Loucy (cell line): ENCODE measurements at regions not wholly inside any gene's neighbourhood (a gene's known extent, or its start where the extent isn't known, plus 50 kb on each side); places are given as distances from the start of the nearest gene placed in this dataset.

Experiments
- H2AFZ ChIP-seq: fragments of 200-600 bp; sonication (generic); 2 replicates; pipeline ENCODE4 v1.6.0; 2016; ENCODE audit warnings: antibody characterized with exemption, mild to moderate bottlenecking, low read length, moderate library complexity
- H3F3A ChIP-seq: fragments of 200-600 bp; 2 replicates; pipeline ENCODE4 v1.6.0; 2016; ENCODE audit warnings: antibody characterized with exemption, low read depth, mild to moderate bottlenecking
- H3K27me3 ChIP-seq: fragments of 200-600 bp; sonication (generic); 2 replicates; pipeline ENCODE4 v1.6.1; 2014; ENCODE audit warnings: low read length, mild to moderate bottlenecking; ENCODE audit not compliant: insufficient read depth, poor library complexity, severe bottlenecking
- H3K36me3 ChIP-seq: fragments of 200-600 bp; sonication (generic); 2 replicates; pipeline ENCODE4 v1.6.1; 2016; ENCODE audit warnings: low read length; ENCODE audit not compliant: insufficient read depth
- H3K4me1 ChIP-seq: fragments of 200-600 bp; sonication (generic); 2 replicates; pipeline ENCODE4 v1.5.1; 2014; ENCODE audit warnings: low read length, mild to moderate bottlenecking; ENCODE audit not compliant: insufficient read depth, poor library complexity, severe bottlenecking
- H3K4me2 ChIP-seq: fragments of 200-600 bp; sonication (generic); 2 replicates; pipeline ENCODE4 v1.6.0; 2014; ENCODE audit warnings: antibody characterized with exemption, low read length, low read depth, mild to moderate bottlenecking; ENCODE audit not compliant: poor library complexity, severe bottlenecking
- H3K4me3 ChIP-seq: fragments of 200-600 bp; sonication (generic); 2 replicates; pipeline ENCODE4 v1.5.1; 2014; ENCODE audit warnings: low read length, mild to moderate bottlenecking, mixed read lengths; ENCODE audit not compliant: poor library complexity, severe bottlenecking
- H3K79me2 ChIP-seq: fragments of 200-600 bp; sonication (generic); 2 replicates; pipeline ENCODE4 v1.6.1; 2014; ENCODE audit warnings: low read length; ENCODE audit not compliant: insufficient read depth
- H3K9ac ChIP-seq: fragments of 200-600 bp; sonication (generic); 2 replicates; pipeline ENCODE4 v1.6.0; 2014; ENCODE audit warnings: mild to moderate bottlenecking, low read depth, low read length, moderate library complexity; ENCODE audit not compliant: poor library complexity, severe bottlenecking
- H3K9me2 ChIP-seq: fragments of 200-600 bp; sonication (generic); replicated peaks from 2 replicates; pipeline ENCODE4 v1.6.1; 2016; ENCODE audit warnings: low read depth, low read length, mixed read lengths
- H3K9me3 ChIP-seq: fragments of 200-600 bp; sonication (generic); 2 replicates; pipeline ENCODE4 v1.6.1; 2014; ENCODE audit warnings: mild to moderate bottlenecking, antibody characterized with exemption, low read length, low read depth; ENCODE audit not compliant: insufficient read depth
- H4K20me1 ChIP-seq: fragments of 200-600 bp; sonication (generic); 2 replicates; pipeline ENCODE4 v1.6.0; 2014; ENCODE audit warnings: antibody characterized with exemption, low read length, mild to moderate bottlenecking; ENCODE audit not compliant: insufficient read depth, poor library complexity, severe bottlenecking
- CTCF ChIP-seq: fragments of 200-600 bp; sonication (generic); conservative IDR thresholded peaks from 2 replicates; pipeline ENCODE4 v1.5.1; 2014; ENCODE audit warnings: mild to moderate bottlenecking, antibody characterized with exemption, low read length
- EZH2phosphoT487 ChIP-seq: fragments of 200-600 bp; IDR thresholded peaks from 2 replicates; pipeline ENCODE4 v1.6.1; 2018; ENCODE audit warnings: antibody characterized with exemption, mild to moderate bottlenecking, moderate library complexity, borderline replicate concordance

GRCh38 chr22:27487600-27488452 lies 313.7 kb downstream of the MN1 start:
- Histone ChIP-seq H3K4me1 (no peaks in the 10 kb centered on the region), H3K4me3 (no peak overlapping the region), H4K20me1 (no peaks in the 10 kb centered on the region), H3F3A (no peaks in the 10 kb centered on the region), H3K4me2 (no peak overlapping the region), H3K79me2 (no peaks in the 10 kb centered on the region), H3K27me3 (no peaks in the 10 kb centered on the region), H3K9ac (no peak overlapping the region), H2AFZ (no peak overlapping the region), H3K36me3 (no peaks in the 10 kb centered on the region), H3K9me2 (no peaks in the 10 kb centered on the region), H3K9me3 (no peaks in the 10 kb centered on the region)
- no peak for TF ChIP-seq EZH2phosphoT487
- TF ChIP-seq CTCF = no peak

GRCh38 chr22:27488456-27489177 lies 312.9 kb downstream of the MN1 start:
- Histone ChIP-seq H3K27me3 (no peaks in the 10 kb centered on the region), H3K9ac (no peak overlapping the region), H4K20me1 (no peaks in the 10 kb centered on the region), H3K4me2 (no peak overlapping the region), H3K79me2 (no peaks in the 10 kb centered on the region), H3K36me3 (no peaks in the 10 kb centered on the region), H3K9me3 (no peaks in the 10 kb centered on the region), H3K9me2 (no peaks in the 10 kb centered on the region), H2AFZ (no peak overlapping the region), H3K4me3 (no peak overlapping the region), H3F3A (no peaks in the 10 kb centered on the region), H3K4me1 (no peaks in the 10 kb centered on the region)
- TF ChIP-seq CTCF (no peak), EZH2phosphoT487 (no peak)

GRCh38 chr22:27489178-27489675 lies 312.3 kb downstream of the MN1 start:
- no peak overlapping the region for H2AFZ ChIP-seq
- no peak overlapping the region for H3K4me2 ChIP-seq
- H3K4me3 ChIP-seq = no peak overlapping the region
- no peaks in the 10 kb centered on the region for H3K27me3 ChIP-seq
- no peak for TF ChIP-seq EZH2phosphoT487
- no peak for TF ChIP-seq CTCF
- H3F3A ChIP-seq = no peaks in the 10 kb centered on the region
- H4K20me1 ChIP-seq = no peaks in the 10 kb centered on the region
- H3K4me1 ChIP-seq = no peaks in the 10 kb centered on the region
- H3K9me3 ChIP-seq = no peaks in the 10 kb centered on the region
- H3K9me2 ChIP-seq = no peaks in the 10 kb centered on the region
- H3K79me2 ChIP-seq = no peaks in the 10 kb centered on the region
- H3K9ac ChIP-seq = no peak overlapping the region
- no peaks in the 10 kb centered on the region for H3K36me3 ChIP-seq
